ENCODE measurements at regions not wholly inside any gene's neighbourhood (a gene's known extent, or its start where the extent isn't known, plus 50 kb on each side); places are given as distances from the start of the nearest gene placed in this dataset.

DNA sequence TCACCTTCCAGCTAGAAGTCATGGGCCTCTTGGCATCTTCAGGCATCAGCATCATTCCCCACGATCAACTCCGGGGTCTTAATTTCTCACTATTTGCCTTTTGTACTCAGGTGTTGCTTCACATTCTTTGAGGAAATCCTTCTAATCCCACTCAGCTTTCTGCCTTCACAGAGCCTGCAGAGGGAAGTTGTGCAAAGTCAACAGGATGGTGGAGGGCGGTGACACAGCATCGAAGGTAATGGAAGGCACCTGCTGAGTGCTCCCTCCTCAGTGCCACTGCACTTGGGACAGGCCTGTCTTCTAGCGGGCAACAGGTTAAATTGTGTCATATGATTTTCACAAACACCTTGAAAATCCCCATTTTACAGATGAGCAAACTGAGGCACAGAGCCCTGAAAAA lies 164.0 kb downstream of the EN1 start:
- Histone ChIP-seq H4K20me1 (ENCODE audit: insufficient read depth, low read length) (no peaks in the 10 kb centered on the region), H3K79me2 (ENCODE audit: insufficient read depth, low read length) (no peaks in the 10 kb centered on the region), H2AFZ (ENCODE audit: low read depth, low read length) (no peak overlapping the region), H3K9me3 (ENCODE audit: insufficient read depth, low read depth, low read length) (no peaks in the 10 kb centered on the region), H3K9ac (ENCODE audit: low read length) (no peak overlapping the region), H3K4me3 (ENCODE audit: insufficient read depth, low read depth, low read length) (no peak overlapping the region), H3K4me2 (ENCODE audit: low read length) (no peak overlapping the region), H3K36me3 (ENCODE audit: insufficient read depth, low read length) (no peaks in the 10 kb centered on the region), H3K4me1 (ENCODE audit: insufficient read depth, low read length) (peaks cover 5% of the 10 kb centered on the region), H3K27ac (ENCODE audit: low read depth, low read length) (no peak overlapping the region), H3K27me3 (ENCODE audit: insufficient read depth, low read length) (no peaks in the 10 kb centered on the region)
- Mint-ChIP-seq H3K4me1 (ENCODE audit: low read depth, unreplicated experiment) (peaks cover 8% of the 10 kb centered on the region), H3K9me3 (ENCODE audit: unreplicated experiment) (peaks cover 8% of the 10 kb centered on the region), H3K4me3 (ENCODE audit: unreplicated experiment) (no peak overlapping the region), H3K27me3 (ENCODE audit: low read depth, unreplicated experiment) (peaks cover 19% of the 10 kb centered on the region), H3K36me3 (ENCODE audit: low read depth, unreplicated experiment) (no peaks in the 10 kb centered on the region), H3K27ac (ENCODE audit: unreplicated experiment) (no peak overlapping the region)
- DNase-seq (ENCODE audit: low read depth) (no peak), FAIRE-seq (no peak)
- no peak for TF ChIP-seq EZH2 (IDR thresholded peaks at IDR 0.05; ENCODE audit: insufficient read depth, low read length)
- TF ChIP-seq, protein P1, sequence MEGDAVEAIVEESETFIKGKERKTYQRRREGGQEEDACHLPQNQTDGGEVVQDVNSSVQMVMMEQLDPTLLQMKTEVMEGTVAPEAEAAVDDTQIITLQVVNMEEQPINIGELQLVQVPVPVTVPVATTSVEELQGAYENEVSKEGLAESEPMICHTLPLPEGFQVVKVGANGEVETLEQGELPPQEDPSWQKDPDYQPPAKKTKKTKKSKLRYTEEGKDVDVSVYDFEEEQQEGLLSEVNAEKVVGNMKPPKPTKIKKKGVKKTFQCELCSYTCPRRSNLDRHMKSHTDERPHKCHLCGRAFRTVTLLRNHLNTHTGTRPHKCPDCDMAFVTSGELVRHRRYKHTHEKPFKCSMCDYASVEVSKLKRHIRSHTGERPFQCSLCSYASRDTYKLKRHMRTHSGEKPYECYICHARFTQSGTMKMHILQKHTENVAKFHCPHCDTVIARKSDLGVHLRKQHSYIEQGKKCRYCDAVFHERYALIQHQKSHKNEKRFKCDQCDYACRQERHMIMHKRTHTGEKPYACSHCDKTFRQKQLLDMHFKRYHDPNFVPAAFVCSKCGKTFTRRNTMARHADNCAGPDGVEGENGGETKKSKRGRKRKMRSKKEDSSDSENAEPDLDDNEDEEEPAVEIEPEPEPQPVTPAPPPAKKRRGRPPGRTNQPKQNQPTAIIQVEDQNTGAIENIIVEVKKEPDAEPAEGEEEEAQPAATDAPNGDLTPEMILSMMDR (IDR thresholded peaks at IDR 0.05; ENCODE audit: insufficient read depth, low read depth, low read length), result no peak

DNA sequence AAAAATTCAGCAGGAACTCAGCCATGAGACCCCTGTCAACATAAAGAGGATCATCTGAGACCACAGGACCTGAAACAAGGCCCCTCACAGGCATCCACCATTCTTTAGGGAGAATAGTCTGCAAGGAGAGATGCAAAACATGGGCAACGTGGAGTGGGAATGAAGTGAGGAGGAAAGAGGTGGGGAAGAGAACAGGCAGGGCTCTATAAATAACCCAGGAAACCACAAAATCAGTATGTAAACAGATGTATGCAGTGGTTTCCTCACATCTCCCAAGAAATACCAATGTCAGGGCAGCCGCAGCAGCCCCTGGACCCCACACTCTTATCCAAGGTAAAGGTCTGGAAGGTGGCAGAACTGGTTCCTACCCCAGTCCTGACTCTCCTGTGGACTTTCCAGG lies 168.5 kb downstream of the EN1 start:
- DNase-seq (ENCODE audit: low read depth), result peak; percentile 29
- Mint-ChIP-seq H3K27me3 (ENCODE audit: low read depth, unreplicated experiment) (peaks cover 28% of the 10 kb centered on the region), H3K9me3 (ENCODE audit: unreplicated experiment) (peaks cover 7% of the 10 kb centered on the region), H3K27ac (ENCODE audit: unreplicated experiment) (no peak overlapping the region), H3K36me3 (ENCODE audit: low read depth, unreplicated experiment) (no peaks in the 10 kb centered on the region), H3K4me1 (ENCODE audit: low read depth, unreplicated experiment) (peaks cover 8% of the 10 kb centered on the region), H3K4me3 (ENCODE audit: unreplicated experiment) (no peak overlapping the region)
- Histone ChIP-seq H3K27me3 (ENCODE audit: insufficient read depth, low read length) (no peaks in the 10 kb centered on the region), H4K20me1 (ENCODE audit: insufficient read depth, low read length) (no peaks in the 10 kb centered on the region), H3K9ac (ENCODE audit: low read length) (no peak overlapping the region), H3K27ac (ENCODE audit: low read depth, low read length) (no peak overlapping the region), H3K79me2 (ENCODE audit: insufficient read depth, low read length) (no peaks in the 10 kb centered on the region), H3K4me3 (ENCODE audit: insufficient read depth, low read depth, low read length) (no peak overlapping the region), H3K9me3 (ENCODE audit: insufficient read depth, low read depth, low read length) (no peaks in the 10 kb centered on the region), H3K4me1 (ENCODE audit: insufficient read depth, low read length) (peaks cover 5% of the 10 kb centered on the region), H3K4me2 (ENCODE audit: low read length) (no peak overlapping the region), H2AFZ (ENCODE audit: low read depth, low read length) (no peak overlapping the region), H3K36me3 (ENCODE audit: insufficient read depth, low read length) (no peaks in the 10 kb centered on the region)
- TF ChIP-seq, protein P1 (IDR thresholded peaks at IDR 0.05; ENCODE audit: insufficient read depth, low read depth, low read length), result no peak
- TF ChIP-seq EZH2 (IDR thresholded peaks at IDR 0.05; ENCODE audit: insufficient read depth, low read length), result no peak
- FAIRE-seq, result no peak

DNA sequence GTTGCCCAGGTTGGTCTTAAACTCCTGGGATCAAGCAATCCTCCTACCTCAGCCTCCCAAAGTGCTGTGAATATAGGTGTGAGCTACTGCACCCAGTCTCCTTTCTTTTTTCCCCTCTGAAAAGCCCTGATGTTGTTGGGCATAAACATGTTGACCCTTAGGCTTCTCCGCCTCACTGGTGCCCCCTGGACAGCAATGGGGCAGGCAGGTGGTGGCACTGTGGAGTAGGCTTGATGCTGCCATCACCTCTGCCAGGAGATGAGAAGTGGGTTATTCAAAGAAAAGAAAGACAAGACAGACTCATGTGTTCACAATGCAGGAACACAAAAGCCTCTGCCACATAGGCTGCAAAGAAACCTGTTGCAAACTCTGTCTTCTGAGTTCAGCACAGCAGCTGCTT lies 169.9 kb downstream of the EN1 start:
- no peaks in the 10 kb centered on the region for H4K20me1 ChIP-seq (ENCODE audit: insufficient read depth, low read length)
- FAIRE-seq (no peak), DNase-seq (ENCODE audit: low read depth) (no peak)
- peaks cover 7% of the 10 kb centered on the region for H3K9me3 Mint-ChIP-seq (ENCODE audit: unreplicated experiment)
- no peak overlapping the region for H2AFZ ChIP-seq (ENCODE audit: low read depth, low read length)
- no peaks in the 10 kb centered on the region for H3K36me3 Mint-ChIP-seq (ENCODE audit: low read depth, unreplicated experiment)
- no peaks in the 10 kb centered on the region for H3K36me3 ChIP-seq (ENCODE audit: insufficient read depth, low read length)
- H3K4me2 ChIP-seq (ENCODE audit: low read length), result no peak overlapping the region
- H3K27me3 Mint-ChIP-seq (ENCODE audit: low read depth, unreplicated experiment), result peaks cover 24% of the 10 kb centered on the region
- H3K79me2 ChIP-seq (ENCODE audit: insufficient read depth, low read length), result no peaks in the 10 kb centered on the region
- H3K4me1 Mint-ChIP-seq (ENCODE audit: low read depth, unreplicated experiment), result peaks cover 8% of the 10 kb centered on the region
- H3K9me3 ChIP-seq (ENCODE audit: insufficient read depth, low read depth, low read length), result no peaks in the 10 kb centered on the region
- no peak overlapping the region for H3K4me3 Mint-ChIP-seq (ENCODE audit: unreplicated experiment)
- H3K27ac Mint-ChIP-seq (ENCODE audit: unreplicated experiment), result no peak overlapping the region
- H3K9ac ChIP-seq (ENCODE audit: low read length), result no peak overlapping the region
- H3K27ac ChIP-seq (ENCODE audit: low read depth, low read length), result no peak overlapping the region
- H3K4me1 ChIP-seq (ENCODE audit: insufficient read depth, low read length), result peaks cover 9% of the 10 kb centered on the region
- TF ChIP-seq EZH2 (IDR thresholded peaks at IDR 0.05; ENCODE audit: insufficient read depth, low read length), result no peak
- TF ChIP-seq, protein P1 (IDR thresholded peaks at IDR 0.05; ENCODE audit: insufficient read depth, low read depth, low read length), result no peak
- no peak overlapping the region for H3K4me3 ChIP-seq (ENCODE audit: insufficient read depth, low read depth, low read length)
- no peaks in the 10 kb centered on the region for H3K27me3 ChIP-seq (ENCODE audit: insufficient read depth, low read length)
